Epithelial cell of proximal tubule (primary cell): ENCODE measurements at regions not wholly inside any gene's neighbourhood (a gene's known extent, or its start where the extent isn't known, plus 50 kb on each side); places are given as distances from the start of the nearest gene placed in this dataset.

ENCODE experiments used
- DNase-seq: peaks from one replicate; pipeline ENCODE4 v3.0.0-alpha.2; 2011; ENCODE audit warnings: low read depth
- H3K4me3 ChIP-seq: 2 replicates; pipeline ENCODE4 v1.5.1; 2011; ENCODE audit warnings: low read depth, mild to moderate bottlenecking, low read length
- CTCF ChIP-seq: conservative IDR thresholded peaks from 2 replicates; pipeline ENCODE4 v1.5.1; 2012; ENCODE audit warnings: low read depth, mild to moderate bottlenecking, low read length

DNA sequence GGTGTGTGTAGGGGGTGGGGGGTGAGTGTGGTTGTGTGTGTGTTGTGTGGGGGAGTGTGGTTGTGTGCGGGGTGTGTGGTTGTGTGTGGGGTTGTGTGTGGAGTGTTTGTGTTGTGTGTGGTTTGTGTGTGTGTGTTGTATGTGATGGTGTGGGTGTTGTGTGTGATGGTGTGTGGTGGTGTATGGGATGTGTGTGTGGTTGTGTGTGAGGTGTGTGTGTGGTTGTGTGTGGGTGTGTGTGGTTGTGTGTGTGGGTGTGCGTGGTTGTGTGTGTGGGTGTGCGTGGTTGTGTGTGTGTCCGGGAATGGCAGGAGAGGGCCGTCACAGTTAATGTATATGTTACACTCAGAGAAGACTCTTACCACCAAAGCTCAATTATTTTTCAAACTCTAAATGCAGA lies 79.8 kb downstream of the TBXT start:
- H3K4me3 ChIP-seq: no peak overlapping the region
- DNase-seq: no peak

DNA sequence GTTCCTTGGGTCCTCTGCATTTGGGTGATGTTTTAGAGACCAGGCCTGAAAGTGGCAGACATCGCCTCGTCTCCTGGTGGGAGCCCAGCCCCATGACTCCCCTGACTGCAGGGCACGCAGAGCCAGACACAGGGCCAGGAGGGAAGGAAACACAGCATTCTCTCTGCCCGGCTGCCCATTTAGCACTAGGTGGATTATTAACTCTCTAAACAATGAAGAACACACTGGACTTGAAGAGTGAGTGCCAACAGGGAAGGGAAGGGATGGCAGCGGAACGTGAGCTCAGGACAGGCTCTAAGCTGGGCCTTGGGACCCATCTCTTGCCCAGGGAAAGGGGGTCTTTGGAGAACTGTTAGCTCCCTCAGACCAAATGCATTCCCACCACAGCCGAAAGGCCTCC lies 80.4 kb downstream of the TBXT start:
- no peak for DNase-seq
- TF ChIP-seq CTCF: no peak

More for the DNA sequence above, 79.8 kb downstream of the TBXT start:
- TF ChIP-seq CTCF: no peak

DNA sequence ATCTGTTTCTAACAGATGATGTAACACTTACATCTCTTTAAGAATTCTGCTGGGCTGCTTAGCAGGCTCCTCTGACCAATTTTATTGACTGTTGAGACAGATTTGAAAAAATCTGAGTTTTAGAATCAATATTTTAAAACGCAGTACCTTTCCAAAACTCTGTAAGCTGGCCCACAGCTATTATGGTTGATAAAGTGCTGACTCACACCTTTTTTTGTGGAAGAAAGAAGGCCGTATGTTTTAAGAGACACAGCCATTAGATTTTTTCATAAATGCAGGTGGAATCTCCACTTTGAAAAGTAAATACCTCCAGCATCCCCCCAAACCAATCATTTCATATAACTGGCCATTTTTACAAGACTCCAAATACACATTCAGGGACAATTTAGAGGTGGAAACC lies 82.2 kb downstream of the TBXT start:
- no peak for DNase-seq
- no peak for TF ChIP-seq CTCF

More for the DNA sequence above, 80.4 kb downstream of the TBXT start:
- no peak overlapping the region for H3K4me3 ChIP-seq

DNA sequence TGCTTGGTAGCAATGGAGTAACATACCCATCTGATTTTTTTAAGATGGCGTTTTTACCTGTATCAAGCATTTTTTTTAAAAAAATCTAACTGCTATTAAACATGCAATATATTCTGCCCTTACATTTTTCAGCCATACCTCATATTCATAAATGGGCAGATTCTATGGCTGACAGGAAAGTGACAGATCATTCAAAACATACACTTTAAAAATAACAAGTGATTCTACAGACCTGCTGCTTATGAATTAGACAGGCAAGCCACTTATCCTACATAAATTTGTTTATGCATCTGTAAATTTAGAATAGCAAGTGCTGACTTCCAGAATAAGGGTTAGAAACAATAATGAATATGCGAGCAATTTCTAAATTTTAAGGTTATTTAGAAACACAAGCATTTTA lies 82.7 kb downstream of the TBXT start:
- no peak overlapping the region for H3K4me3 ChIP-seq
- DNase-seq: no peak
- no peak for TF ChIP-seq CTCF

More for the DNA sequence above, 82.2 kb downstream of the TBXT start:
- H3K4me3 ChIP-seq: no peak overlapping the region

GRCh38 chr6:166079841-166080240 lies 87.8 kb downstream of the TBXT start:
- TF ChIP-seq CTCF: no peak
- no peak for DNase-seq
- H3K4me3 ChIP-seq: no peak overlapping the region

DNA sequence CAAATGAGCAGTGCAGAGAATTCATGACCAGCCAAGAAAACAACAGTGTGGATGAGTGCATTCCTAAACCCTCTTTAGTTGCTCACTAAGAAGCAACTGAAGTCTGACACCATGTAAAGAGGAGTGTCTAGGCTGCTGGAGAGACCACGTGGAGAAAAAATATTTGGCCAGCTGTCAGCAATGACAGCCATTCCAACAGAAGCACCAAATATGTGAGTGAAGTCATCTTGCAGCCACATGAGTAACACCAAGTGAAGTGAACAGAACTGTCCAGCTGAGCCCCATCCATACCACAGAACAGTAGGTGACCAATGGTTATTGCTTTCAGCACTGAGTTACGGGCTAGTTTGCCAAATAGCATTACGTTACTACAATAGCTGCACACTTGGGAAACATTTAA lies 89.4 kb downstream of the TBXT start:
- DNase-seq: no peak
- no peak for TF ChIP-seq CTCF
- H3K4me3 ChIP-seq: no peak overlapping the region

- H3K4me3 ChIP-seq: no peak overlapping the region
- DNase-seq: no peak
- TF ChIP-seq CTCF: no peak
Observed at GRCh38 chr6:166076625-166077024, 91.0 kb downstream of the TBXT start.
